OCI-LY1 (cell line): ENCODE measurements at regions not wholly inside any gene's neighbourhood (a gene's known extent, or its start where the extent isn't known, plus 50 kb on each side); places are given as distances from the start of the nearest gene placed in this dataset.

Experiments used
- H2AFZ ChIP-seq: fragments of 200-600 bp; sonication (generic), shearing (Covaris generic); 2 replicates; pipeline ENCODE4 v1.6.0; 2014; ENCODE audit warnings: antibody characterized with exemption, mild to moderate bottlenecking, low read length
- H3F3A ChIP-seq: fragments of 200-600 bp; sonication (generic), shearing (Covaris generic); 2 replicates; pipeline ENCODE4 v1.6.0; 2014; ENCODE audit warnings: mild to moderate bottlenecking, antibody characterized with exemption, low read length, moderate library complexity; ENCODE audit not compliant: insufficient read depth
- H3K27ac ChIP-seq: fragments of 200-600 bp; sonication (generic); 2 replicates; pipeline ENCODE4 v1.5.1; 2014; ENCODE audit warnings: low read length, mixed run types, mild to moderate bottlenecking, low read depth; ENCODE audit not compliant: poor library complexity, severe bottlenecking
- H3K27me3 ChIP-seq: fragments of 200-600 bp; sonication (generic); 2 replicates; pipeline ENCODE4 v1.6.0; 2014; ENCODE audit warnings: antibody characterized with exemption, mild to moderate bottlenecking, low read length, moderate library complexity; ENCODE audit not compliant: insufficient read depth
- H3K36me3 ChIP-seq: fragments of 200-600 bp; sonication (generic); 2 replicates; pipeline ENCODE4 v1.6.1; 2014; ENCODE audit warnings: mild to moderate bottlenecking, antibody characterized with exemption, low read length, moderate library complexity, mixed read lengths; ENCODE audit not compliant: insufficient read depth
- H3K4me1 ChIP-seq: fragments of 200-600 bp; sonication (generic); 2 replicates; pipeline ENCODE4 v1.5.1; 2014; ENCODE audit warnings: mild to moderate bottlenecking, low read length, moderate library complexity; ENCODE audit not compliant: insufficient read depth, severe bottlenecking
- H3K4me2 ChIP-seq: fragments of 200-600 bp; sonication (generic), shearing (Covaris generic); 2 replicates; pipeline ENCODE4 v1.6.1; 2014; ENCODE audit warnings: low read length
- H3K4me3 ChIP-seq: fragments of 200-600 bp; sonication (generic); 2 replicates; pipeline ENCODE4 v1.5.1; 2014; ENCODE audit warnings: low read length, low read depth, mild to moderate bottlenecking, mixed read lengths; ENCODE audit not compliant: poor library complexity, severe bottlenecking
- H3K79me2 ChIP-seq: fragments of 200-600 bp; shearing (Covaris generic); 2 replicates; pipeline ENCODE4 v1.6.1; 2016; ENCODE audit warnings: mixed run types, low read length, mixed read lengths; ENCODE audit not compliant: insufficient read depth
- H3K9ac ChIP-seq: fragments of 200-600 bp; sonication (generic), shearing (Covaris generic); 2 replicates; pipeline ENCODE4 v1.6.1; 2014; ENCODE audit warnings: mild to moderate bottlenecking, low read length, mixed read lengths
- H3K9me2 ChIP-seq: fragments of 200-600 bp; sonication (generic), shearing (Covaris generic); 2 replicates; pipeline ENCODE4 v1.6.1; 2014; ENCODE audit warnings: low read depth, mild to moderate bottlenecking, low read length, mixed read lengths
- H3K9me3 ChIP-seq: fragments of 200-600 bp; shearing (Covaris generic); 2 replicates; pipeline ENCODE4 v1.6.1; 2014; ENCODE audit warnings: low read length, mixed read lengths
- H4K20me1 ChIP-seq: fragments of 200-600 bp; sonication (generic), shearing (Covaris generic); 2 replicates; pipeline ENCODE4 v1.6.0; 2016; ENCODE audit warnings: mild to moderate bottlenecking, low read length; ENCODE audit not compliant: insufficient read depth
- EZH2 ChIP-seq: fragments of 200-600 bp; sonication (generic), shearing (Covaris generic); IDR thresholded peaks from 2 replicates; pipeline ENCODE4 v1.8.0; 2017; ENCODE audit warnings: borderline replicate concordance, mixed run types, mild to moderate bottlenecking, antibody characterized with exemption, low read length, moderate library complexity, mixed read lengths
- TF ChIP-seq, protein P1 (sequence below): fragments of 200-600 bp; sonication (generic), shearing (Covaris generic); IDR thresholded peaks from 2 replicates; pipeline ENCODE4 v1.5.1; 2017; ENCODE audit warnings: mild to moderate bottlenecking, antibody characterized with exemption, low read length, moderate library complexity, mixed read lengths

DNA sequence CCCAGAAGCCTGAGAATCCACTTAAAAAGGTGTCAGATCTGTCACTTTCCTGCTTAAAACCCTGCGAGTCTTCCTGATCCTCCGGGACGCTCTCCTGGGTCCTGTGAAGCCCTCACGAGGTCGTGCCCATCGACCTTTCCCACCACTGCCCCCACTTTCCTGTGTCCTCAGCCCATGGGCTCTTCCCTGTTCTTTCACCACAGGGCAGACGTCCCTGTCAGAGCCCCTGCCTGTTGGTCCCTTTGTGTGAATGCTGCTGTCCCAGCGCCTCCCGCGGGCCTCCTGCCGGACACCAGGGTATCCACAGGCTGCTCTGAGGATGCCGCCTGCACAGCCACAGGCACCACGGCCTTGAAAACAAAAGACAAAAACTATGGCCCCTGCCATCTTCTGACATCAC lies 125.6 kb downstream of the TMEM18 start:
- no peaks in the 10 kb centered on the region for H3K9me2 ChIP-seq
- no peaks in the 10 kb centered on the region for H3K27me3 ChIP-seq
- TF ChIP-seq, protein P1, sequence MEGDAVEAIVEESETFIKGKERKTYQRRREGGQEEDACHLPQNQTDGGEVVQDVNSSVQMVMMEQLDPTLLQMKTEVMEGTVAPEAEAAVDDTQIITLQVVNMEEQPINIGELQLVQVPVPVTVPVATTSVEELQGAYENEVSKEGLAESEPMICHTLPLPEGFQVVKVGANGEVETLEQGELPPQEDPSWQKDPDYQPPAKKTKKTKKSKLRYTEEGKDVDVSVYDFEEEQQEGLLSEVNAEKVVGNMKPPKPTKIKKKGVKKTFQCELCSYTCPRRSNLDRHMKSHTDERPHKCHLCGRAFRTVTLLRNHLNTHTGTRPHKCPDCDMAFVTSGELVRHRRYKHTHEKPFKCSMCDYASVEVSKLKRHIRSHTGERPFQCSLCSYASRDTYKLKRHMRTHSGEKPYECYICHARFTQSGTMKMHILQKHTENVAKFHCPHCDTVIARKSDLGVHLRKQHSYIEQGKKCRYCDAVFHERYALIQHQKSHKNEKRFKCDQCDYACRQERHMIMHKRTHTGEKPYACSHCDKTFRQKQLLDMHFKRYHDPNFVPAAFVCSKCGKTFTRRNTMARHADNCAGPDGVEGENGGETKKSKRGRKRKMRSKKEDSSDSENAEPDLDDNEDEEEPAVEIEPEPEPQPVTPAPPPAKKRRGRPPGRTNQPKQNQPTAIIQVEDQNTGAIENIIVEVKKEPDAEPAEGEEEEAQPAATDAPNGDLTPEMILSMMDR = no peak
- TF ChIP-seq EZH2 = no peak
- H2AFZ ChIP-seq = no peak overlapping the region
- no peak overlapping the region for H3K9ac ChIP-seq
- H3K79me2 ChIP-seq = no peaks in the 10 kb centered on the region
- no peaks in the 10 kb centered on the region for H3K9me3 ChIP-seq
- no peaks in the 10 kb centered on the region for H3K4me1 ChIP-seq
- H3K4me3 ChIP-seq = no peak overlapping the region
- no peaks in the 10 kb centered on the region for H4K20me1 ChIP-seq
- H3F3A ChIP-seq = no peaks in the 10 kb centered on the region
- no peaks in the 10 kb centered on the region for H3K36me3 ChIP-seq
- H3K27ac ChIP-seq = no peak overlapping the region
- no peak overlapping the region for H3K4me2 ChIP-seq

DNA sequence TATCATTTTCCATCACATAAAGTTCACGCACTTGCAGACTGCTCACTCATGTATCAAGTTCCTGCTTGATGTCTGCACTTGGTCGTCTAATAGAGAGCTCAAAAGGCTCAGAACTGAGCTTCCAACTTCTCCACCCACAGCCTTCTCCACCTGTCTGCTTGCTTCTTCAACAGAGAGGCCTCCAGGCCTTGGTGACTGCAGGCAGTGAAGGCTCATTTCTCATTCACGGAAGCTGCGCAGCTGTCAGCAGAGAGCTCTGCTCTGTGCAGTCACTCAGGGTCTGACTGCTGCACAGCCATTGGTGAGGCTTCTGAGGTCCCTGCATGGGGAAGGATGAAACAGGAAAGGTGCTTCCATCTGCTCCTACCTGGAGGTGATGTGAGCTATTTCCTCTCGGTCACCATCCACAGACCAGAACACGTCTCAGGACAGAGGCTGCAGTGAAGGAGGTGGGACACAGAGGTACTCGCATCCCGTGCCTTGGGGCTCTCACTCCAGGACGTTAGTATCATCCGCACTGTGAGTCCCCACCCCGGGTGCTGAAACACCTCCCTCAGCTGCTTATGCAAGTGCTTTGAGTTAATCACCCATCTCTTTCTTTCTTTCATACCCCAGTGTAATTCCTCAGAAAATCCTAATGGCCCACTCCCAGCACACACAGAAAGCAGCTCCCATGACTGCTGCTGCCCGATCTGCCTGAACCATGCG lies 126.2 kb downstream of the TMEM18 start:
- H3K4me1 ChIP-seq = no peaks in the 10 kb centered on the region

DNA sequence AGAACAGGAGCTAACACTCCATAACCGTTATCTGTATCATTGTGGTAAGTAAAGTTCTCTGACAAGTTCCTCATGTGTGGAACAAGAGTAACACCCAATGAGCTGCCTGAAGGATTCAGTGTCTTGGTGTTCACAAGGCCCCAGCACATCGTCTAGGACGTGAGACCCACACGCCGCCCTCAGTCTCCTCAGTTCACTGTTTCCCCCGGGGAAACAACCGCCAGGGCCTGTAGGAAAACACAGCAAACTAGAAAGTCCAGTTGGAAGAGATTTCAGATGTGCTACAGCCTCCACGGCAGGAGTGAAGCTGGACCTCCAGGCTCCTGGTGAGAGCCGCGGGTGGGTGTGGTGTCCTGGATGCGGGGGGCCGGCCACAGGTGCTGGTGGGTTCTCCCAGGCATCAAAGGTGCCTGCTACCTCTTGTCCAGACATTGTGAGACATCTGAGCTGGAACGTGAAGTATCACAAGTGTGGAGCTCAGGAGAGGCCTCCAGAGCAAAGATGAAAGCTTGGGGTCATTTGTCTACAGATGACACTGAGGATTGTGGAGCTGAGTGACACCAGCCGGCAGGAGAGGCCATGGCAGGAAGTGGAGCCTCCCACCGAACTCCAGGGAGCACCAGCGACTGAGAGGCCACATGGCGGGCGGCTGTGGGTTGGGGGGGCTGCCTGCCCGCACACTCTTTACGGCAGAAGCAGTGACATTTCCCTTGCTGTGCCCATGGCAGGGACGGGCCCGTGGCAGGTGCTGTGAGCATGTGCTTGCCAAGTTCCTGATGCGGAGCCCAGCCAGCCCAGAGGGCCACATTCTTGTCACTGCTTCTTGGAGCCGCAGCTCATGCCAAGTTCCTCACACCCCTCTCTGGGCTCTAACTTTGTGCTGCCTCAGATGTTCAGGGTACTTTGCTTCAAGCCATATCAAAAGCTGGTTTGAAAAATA lies 131.2 kb downstream of the TMEM18 start:
- Histone ChIP-seq H3K4me3 (no peak overlapping the region), H2AFZ (no peak overlapping the region), H3K9ac (no peak overlapping the region), H3K4me2 (no peak overlapping the region), H3F3A (no peaks in the 10 kb centered on the region), H3K27me3 (no peaks in the 10 kb centered on the region), H3K9me2 (no peaks in the 10 kb centered on the region), H3K9me3 (no peaks in the 10 kb centered on the region), H3K4me1 (no peaks in the 10 kb centered on the region), H3K79me2 (no peaks in the 10 kb centered on the region), H4K20me1 (no peaks in the 10 kb centered on the region), H3K36me3 (no peaks in the 10 kb centered on the region), H3K27ac (no peak overlapping the region)
- TF ChIP-seq, protein P1 = no peak
- no peak for TF ChIP-seq EZH2

More for the DNA sequence above, 126.2 kb downstream of the TMEM18 start:
- Histone ChIP-seq H3K27ac (no peak overlapping the region), H3K4me2 (no peak overlapping the region), H3K9me2 (no peaks in the 10 kb centered on the region), H3K27me3 (no peaks in the 10 kb centered on the region), H3K9me3 (no peaks in the 10 kb centered on the region), H3K9ac (no peak overlapping the region), H3K79me2 (no peaks in the 10 kb centered on the region), H4K20me1 (no peaks in the 10 kb centered on the region), H3K4me3 (no peak overlapping the region), H2AFZ (no peak overlapping the region), H3F3A (no peaks in the 10 kb centered on the region), H3K36me3 (no peaks in the 10 kb centered on the region)
- TF ChIP-seq, protein P1 = no peak
- no peak for TF ChIP-seq EZH2
